Activated naive CD4-positive, alpha-beta T cell (primary cell): ENCODE measurements at regions not wholly inside any gene's neighbourhood (a gene's known extent, or its start where the extent isn't known, plus 50 kb on each side); places are given as distances from the start of the nearest gene placed in this dataset.
"Not testable (repeated sequence)": the region's sequence is repeated elsewhere in the genome, so short reads cannot be mapped to it uniquely, and the experiment has no call there.

Experiments used
- DNase-seq, 4 experiments: peaks; one replicate each; lab custom pipeline; 2025; lab: John Stamatoyannopoulos, UW

DNA sequence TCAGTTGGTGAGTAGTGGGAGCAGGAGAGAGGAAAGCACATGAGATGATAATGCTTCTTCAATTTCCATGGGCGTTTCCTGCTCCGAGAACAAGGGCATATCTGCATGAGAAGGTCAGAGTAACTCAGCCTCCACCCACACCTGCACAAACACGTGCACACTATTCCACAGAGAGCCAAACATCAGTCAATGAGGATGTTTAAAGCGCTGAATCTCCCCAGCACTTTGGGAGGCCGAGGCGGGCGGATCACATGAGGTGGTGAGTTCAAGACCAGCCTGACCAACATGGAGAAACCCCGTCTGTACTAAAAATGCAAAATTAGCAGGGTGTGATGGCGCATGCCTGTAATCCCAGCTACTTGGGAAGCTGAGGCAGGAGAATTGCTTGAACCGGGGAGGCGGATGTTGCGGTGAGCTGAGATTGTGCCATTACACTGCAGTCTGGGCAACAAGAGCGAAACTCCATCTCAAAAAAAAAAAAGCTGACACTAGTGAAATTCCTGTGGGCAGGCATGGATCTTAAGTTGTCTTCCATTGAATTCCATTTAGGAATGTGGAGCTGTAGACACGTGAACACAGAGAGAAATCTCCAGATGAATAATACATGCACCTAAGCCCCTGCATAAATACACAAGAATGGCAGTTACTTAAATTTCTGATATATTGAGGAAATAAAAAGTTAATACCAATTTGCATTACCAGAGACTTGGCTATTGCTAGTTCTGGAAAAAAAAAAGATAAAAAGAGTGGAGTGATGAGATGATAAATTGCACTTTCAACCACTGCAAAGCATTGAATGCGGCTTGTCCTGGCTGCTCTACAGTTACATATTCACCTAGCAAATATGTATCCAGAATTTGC is 1097.4 kb upstream of the TMEM132C start:
- no peak for DNase-seq

DNA sequence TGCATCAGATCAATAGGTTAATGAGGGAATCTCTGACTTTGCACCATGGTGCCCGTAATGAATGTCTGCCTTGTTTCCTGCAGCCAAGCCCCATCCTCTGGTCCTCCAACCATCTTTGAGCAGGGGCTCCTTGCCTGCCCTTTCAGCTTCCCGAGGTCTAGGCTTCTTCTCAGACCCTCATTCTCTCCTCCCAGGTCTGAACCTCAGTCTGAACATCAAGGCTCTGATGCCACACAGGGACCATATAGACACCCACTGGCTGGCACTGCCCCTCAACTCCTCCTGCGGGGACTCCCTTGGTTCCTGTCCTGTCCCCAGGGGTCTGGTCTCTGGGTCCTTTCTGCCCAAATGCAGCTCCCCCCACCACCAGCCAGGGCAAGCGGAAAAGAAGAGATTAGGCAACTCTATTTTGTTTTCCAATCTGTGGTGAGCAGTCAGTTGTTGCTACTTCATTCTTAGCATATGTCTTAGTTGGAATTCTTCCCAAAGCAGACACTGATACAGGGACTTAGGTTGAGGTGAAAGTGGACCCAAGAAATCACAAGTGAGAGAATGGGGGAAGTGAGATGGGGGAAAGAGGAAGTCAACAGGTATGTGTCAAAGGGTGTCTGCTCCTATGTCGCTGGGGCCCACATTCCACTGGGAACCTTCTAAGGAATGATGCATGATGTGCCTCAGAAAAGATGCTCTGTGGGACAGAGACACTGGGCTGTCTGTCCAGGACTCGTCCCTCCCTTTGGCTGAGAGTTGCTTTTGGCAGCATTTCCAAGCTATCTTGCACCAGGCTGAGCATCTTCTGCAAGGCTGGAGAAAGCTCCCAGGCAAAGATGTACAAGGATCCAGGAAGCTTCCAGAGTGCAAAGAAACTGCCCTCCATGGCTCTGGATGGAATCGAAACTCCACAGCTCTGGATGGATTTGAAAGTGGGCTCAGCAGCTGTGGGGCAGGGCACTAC is 1096.5 kb upstream of the TMEM132C start:
- no peak for DNase-seq

DNA sequence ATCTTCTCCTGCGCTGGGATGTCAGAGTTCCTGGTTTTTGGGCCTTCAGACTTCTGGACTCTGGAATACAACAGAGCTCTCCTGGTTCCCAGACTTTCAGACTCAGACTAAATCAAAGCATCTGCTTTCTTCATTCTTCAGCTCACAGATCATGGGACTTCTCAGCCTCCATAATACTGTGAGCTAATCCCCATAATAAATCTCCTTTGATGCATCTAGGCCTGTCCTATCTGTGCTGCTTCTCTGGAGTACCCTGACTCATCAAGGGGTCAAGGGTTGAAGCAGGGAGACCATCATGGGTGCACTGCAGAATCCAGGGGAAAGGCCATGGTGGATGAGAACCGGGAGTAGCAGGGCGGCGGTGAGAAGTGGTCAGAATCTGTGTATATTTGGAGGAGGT is 1094.1 kb upstream of the TMEM132C start:
- DNase-seq = no peak

DNA sequence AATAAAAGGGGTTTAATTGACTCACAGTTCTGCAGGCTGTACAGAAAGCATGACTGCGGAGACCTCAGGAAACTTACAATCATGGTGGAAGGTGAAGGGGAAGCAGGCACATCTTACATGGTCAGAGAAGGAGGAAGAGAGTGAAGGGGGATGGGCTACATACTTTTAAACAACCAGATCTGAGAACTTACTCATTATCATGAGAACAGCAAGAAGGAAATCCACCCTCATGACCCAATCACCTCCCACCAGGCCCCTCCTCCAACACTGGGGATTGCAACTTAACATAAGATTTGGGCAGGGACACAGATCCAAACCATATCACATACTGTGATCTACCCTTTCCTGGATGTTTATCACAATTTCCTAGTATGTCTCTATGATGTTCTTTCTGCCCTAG is 1093.0 kb upstream of the TMEM132C start:
- not testable (repeated sequence) for DNase-seq

- DNase-seq = no peak
These were observed 1092.1 kb upstream of the TMEM132C start for GRCh38 chr12:127174881-127175280.

DNA sequence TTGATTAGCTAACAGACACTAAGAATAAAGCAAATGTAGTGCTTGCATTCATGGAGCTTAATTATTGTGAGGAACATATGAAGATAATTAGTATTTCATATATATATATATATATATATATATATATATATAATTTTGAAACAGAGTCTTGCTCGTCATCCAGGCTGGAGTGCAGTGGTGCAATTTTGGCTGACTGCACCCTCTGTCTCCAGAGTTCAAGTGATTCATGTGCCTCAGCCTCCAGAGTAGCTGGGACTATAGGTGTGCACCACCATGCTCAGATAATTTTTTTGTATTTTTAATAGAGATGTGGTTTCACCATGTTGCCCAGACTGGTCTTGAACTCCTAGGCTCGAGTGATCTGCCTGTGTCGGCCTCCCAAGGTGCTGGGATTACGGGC is 1091.6 kb upstream of the TMEM132C start:
- DNase-seq = no peak

- DNase-seq = no peak
These were observed 1090.2 kb upstream of the TMEM132C start for GRCh38 chr12:127176804-127177203.

DNA sequence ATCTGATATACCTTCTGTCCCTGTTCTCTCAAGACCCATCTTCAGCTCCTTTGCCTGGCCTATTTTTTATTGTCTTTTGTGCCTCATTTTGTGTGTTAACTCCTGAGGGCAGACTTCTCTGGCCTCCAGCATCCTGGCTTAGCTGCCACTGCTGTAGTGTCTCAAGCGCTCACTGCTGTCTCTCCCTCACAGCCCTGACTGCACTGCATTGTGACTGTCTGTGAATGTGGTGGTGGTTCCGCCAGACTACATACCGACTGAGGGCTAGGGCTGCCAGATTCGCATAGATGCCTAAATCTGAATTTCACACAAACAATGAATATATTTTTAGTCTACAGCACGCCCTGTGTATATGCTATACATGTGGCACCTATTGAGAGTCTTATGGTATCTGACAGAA is 1088.9 kb upstream of the TMEM132C start:
- DNase-seq = no peak

GRCh38 chr12:127178463-127178862 is 1088.5 kb upstream of the TMEM132C start:
- no peak for DNase-seq

DNA sequence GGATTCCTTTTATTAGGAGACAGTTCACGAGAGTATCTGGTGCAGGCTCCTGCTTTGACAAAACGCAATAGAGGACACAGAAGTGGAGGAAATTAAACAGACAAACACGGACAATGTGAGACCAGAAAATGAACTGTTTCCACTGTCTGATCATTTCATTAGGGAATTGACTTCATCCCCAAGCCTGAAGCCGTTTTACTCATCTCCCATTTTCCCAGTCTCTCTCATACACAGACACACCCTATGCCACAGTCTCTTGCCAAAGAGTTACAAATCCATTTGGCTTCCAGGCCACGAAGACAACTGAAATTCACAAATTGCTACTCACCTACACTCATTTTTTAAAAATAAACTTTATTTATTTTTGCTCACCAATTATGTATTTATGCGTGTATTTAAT is 1087.8 kb upstream of the TMEM132C start:
- no peak for DNase-seq

DNA sequence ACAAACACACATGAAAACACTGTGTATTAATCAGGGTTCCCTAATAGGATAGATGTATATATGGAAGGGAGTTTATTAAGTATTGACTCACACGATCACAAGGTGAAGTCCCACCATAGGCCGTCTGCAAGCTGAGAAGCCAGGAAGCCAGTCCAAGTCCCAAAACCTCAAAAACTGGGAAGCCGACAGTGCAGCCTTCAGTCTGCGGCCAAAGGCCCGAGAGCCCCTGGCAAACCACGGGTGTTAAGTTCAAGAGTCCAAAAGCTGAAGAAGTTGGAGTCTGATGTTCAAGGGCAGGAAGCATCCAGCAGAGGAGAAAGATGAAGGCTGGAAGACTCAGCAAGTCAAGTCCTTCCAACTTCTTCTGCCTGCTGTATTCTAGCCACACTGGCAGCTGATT is 1085.0 kb upstream of the TMEM132C start:
- no peak for DNase-seq

DNA sequence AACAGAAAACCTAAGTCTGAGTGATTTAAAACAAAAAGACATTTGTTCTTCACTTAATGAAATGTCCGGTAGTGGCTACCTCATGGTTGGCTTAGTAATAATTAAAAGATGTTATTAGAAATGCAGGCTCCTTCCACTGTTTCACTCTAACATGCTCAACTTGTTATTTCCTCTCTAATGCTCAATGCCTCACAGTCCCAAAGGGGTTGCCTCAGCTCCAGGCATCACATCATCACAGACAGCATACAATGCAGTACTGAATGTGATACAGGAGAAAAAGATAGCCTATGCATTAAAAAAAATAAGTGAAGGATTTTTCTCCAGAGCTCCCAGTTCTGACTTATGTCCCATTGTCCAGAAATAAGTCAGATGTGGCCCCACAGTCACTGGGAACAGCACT is 1077.0 kb upstream of the TMEM132C start:
- DNase-seq = no peak

DNA sequence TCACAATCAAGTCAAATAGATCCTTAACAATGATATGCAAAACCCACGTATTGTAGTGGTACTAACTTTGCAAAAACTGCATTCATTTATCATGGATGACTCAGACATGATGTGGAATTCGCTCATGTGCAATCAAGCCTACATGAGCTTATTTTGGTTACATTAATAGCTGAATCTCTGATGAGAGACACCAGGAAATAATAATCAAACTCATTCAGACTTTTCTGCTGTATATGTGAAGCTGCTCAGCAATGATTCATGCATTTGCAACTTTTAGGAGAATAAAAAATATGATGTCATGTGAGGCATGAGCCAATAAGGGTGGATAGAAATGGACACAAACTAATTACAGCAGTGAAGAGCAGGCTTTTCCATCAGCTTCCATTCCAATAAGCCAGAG is 1075.8 kb upstream of the TMEM132C start:
- DNase-seq = no peak

DNA sequence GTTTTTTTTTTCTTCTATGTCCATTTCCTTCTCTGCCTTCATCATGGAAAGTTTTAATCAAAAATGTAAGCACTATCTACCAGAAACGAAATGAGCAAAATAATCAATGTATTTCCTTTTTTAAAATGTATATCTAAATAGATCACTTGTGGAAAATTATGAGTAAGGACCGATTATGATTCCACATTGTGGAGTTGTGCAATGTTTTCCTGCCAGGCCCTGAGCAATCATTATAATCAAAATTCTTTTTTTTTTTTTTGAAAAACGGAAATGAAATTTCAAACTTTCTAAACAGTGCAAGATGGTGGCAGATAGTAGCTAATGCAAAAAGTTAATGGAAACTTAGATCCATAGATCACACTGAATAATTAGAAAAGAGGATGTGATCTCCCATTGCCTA is 1074.6 kb upstream of the TMEM132C start:
- DNase-seq = no peak

DNA sequence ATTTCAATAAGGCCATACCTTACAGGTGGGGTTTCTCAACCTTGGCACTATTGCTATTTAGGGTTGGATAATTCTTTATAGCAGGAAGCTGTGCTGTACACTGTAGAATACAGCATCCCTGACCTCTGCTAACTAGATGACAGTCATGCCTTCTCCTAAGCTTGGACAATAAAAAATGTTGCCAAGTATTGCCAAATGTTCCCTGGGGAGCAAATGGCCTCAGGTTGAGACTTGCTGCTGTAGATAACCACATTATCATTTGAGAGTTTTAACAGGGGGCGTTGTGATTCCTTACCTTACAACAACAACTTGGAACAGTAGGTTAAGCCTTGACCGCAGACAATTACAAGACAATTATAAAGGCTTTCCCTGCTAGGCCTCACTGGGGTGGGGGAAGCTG is 1073.6 kb upstream of the TMEM132C start:
- no peak for DNase-seq

- no peak for DNase-seq
These were observed 1072.8 kb upstream of the TMEM132C start for GRCh38 chr12:127194176-127194575.

GRCh38 chr12:127205781-127206555 is 1061.0 kb upstream of the TMEM132C start:
- no peak for DNase-seq

DNA sequence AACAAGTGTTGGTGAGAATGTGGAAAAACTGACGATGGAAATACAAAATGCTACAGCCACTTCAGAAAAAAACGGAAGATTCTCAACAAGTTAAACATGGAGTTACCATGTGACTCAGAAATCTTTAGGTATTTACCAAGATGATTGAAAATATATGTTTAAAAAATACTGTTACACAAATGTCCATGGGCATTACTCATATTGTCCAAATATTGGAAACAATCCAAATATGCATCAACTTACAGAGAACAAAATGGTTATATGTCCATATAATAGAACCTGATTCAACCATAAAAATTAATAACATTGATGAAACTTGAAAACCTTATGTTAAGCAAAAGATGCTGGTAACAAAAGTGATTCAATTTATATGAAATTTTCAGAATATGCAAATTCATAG is 1057.7 kb upstream of the TMEM132C start:
- no peak for DNase-seq

GRCh38 chr12:127214186-127214585 is 1052.8 kb upstream of the TMEM132C start:
- DNase-seq = no peak

- DNase-seq = no peak
These were observed 1044.0 kb upstream of the TMEM132C start for GRCh38 chr12:127223011-127223410.

DNA sequence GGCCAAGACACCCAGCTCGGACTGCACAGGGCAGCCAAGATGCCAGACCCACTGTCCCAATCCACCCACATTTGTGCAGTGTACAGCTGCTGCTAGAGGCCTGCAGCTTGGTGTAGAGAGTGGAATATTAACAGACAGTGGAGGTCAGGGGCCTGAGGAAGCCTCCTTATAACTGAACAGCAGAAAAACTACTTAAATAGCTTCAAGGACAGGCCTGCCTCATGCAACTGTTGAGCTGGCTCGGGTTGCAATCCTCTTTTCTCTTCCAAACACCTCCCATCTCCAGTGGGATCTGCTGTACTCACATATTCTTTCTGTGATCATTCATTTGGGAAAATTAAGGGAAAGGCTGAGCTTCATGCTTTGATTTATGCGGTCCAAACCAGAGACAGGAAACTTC is 1043.2 kb upstream of the TMEM132C start:
- DNase-seq = no peak

- DNase-seq = no peak
These were observed 1036.1 kb upstream of the TMEM132C start for GRCh38 chr12:127230843-127231260.
